Mesenchymal stem cell (in vitro differentiated cells and primary cell): ENCODE measurements at regions not wholly inside any gene's neighbourhood (a gene's known extent, or its start where the extent isn't known, plus 50 kb on each side); places are given as distances from the start of the nearest gene placed in this dataset.

Experiments
- DNase-seq: peaks from one replicate; pipeline ENCODE4 v3.0.0-alpha.2; 2013
- H2AFZ ChIP-seq: one replicate; pipeline ENCODE4 v1.6.1; 2013; ENCODE audit warnings: low read depth, mild to moderate bottlenecking, control low read depth, inconsistent platforms, low read length, moderate library complexity
- H2AK5ac ChIP-seq: 2 replicates; pipeline ENCODE4 v1.6.1; 2013; ENCODE audit warnings: low read length, moderate library complexity, mild to moderate bottlenecking, inconsistent platforms; ENCODE audit not compliant: severe bottlenecking
- H2BK120ac ChIP-seq: one replicate; pipeline ENCODE4 v1.6.1; 2013; ENCODE audit warnings: low read depth, mild to moderate bottlenecking, inconsistent platforms, low read length, moderate library complexity
- H2BK12ac ChIP-seq, 2 experiments: one replicate each; pipeline ENCODE4 v1.6.1; 2013; ENCODE audit warnings: inconsistent platforms in 2 of 2, low read length in 2 of 2, mild to moderate bottlenecking in 2 of 2, moderate library complexity in 2 of 2, control low read depth in 1 of 2
- H2BK15ac ChIP-seq: one replicate; pipeline ENCODE4 v1.6.1; 2013; ENCODE audit warnings: mild to moderate bottlenecking, low read depth, inconsistent platforms; ENCODE audit not compliant: poor library complexity, severe bottlenecking
- H2BK5ac ChIP-seq: 2 replicates; pipeline ENCODE4 v1.6.1; 2013; ENCODE audit warnings: low read depth, mild to moderate bottlenecking, low read length, control low read depth, inconsistent platforms; ENCODE audit not compliant: poor library complexity, severe bottlenecking
- H3K14ac ChIP-seq, 2 experiments: one replicate each; pipeline ENCODE4 v1.6.1; 2013; ENCODE audit warnings: inconsistent platforms in 2 of 2, low read length in 2 of 2, control low read depth in 1 of 2, mild to moderate bottlenecking in 1 of 2, moderate library complexity in 1 of 2
- H3K18ac ChIP-seq, 2 experiments: one replicate each; pipeline ENCODE4 v1.6.1; 2013; ENCODE audit warnings: inconsistent platforms in 2 of 2, low read length in 2 of 2, control low read depth in 1 of 2, low read depth in 1 of 2, mild to moderate bottlenecking in 1 of 2
- H3K23ac ChIP-seq, 2 experiments: one replicate each; pipeline ENCODE4 v1.6.1; 2013; ENCODE audit warnings: inconsistent platforms in 2 of 2, low read length in 2 of 2, mild to moderate bottlenecking in 2 of 2, moderate library complexity in 2 of 2, control low read depth in 1 of 2
- H3K27ac ChIP-seq: 2 replicates; pipeline ENCODE4 v1.5.1; 2013; ENCODE audit warnings: mild to moderate bottlenecking, moderate library complexity, low read length, control low read depth, inconsistent platforms; ENCODE audit not compliant: poor library complexity, severe bottlenecking
- H3K27me3 ChIP-seq, 2 experiments: 2 replicates each; pipeline versions ENCODE4 v1.6.1 to v1.7.0; 2013; ENCODE audit warnings: low read length in 2 of 2, mild to moderate bottlenecking in 2 of 2, moderate library complexity in 2 of 2, control low read depth in 1 of 2, inconsistent platforms in 1 of 2; ENCODE audit not compliant: control insufficient read depth in 1 of 2, insufficient read depth in 1 of 2
- H3K36me3 ChIP-seq, 2 experiments: 2 replicates each; pipeline versions ENCODE4 v1.6.1 to v1.7.0; 2013; ENCODE audit warnings: low read length in 2 of 2, control low read depth in 1 of 2, inconsistent platforms in 1 of 2, low read depth in 1 of 2, mild to moderate bottlenecking in 1 of 2; ENCODE audit not compliant: insufficient read depth in 2 of 2, control insufficient read depth in 1 of 2
- H3K4ac ChIP-seq, 2 experiments: one replicate each; pipeline ENCODE4 v1.6.1; 2013; ENCODE audit warnings: inconsistent platforms in 2 of 2, low read length in 2 of 2, mild to moderate bottlenecking in 2 of 2, moderate library complexity in 2 of 2, control low read depth in 1 of 2, low read depth in 1 of 2
- H3K4me1 ChIP-seq: 2 replicates; pipeline ENCODE4 v1.6.1; 2013; ENCODE audit warnings: low read depth, low read length, control low read depth; ENCODE audit not compliant: control insufficient read depth, insufficient read depth
- H3K4me2 ChIP-seq: 2 replicates; pipeline ENCODE4 v1.6.1; 2013; ENCODE audit warnings: low read length, mild to moderate bottlenecking, inconsistent platforms; ENCODE audit not compliant: poor library complexity, severe bottlenecking
- H3K4me3 ChIP-seq, 2 experiments: 2 replicates each; pipeline versions ENCODE4 v1.5.1 to v1.7.0; 2013; ENCODE audit warnings: low read length in 2 of 2, mild to moderate bottlenecking in 2 of 2, control low read depth in 1 of 2, low read depth in 1 of 2; ENCODE audit not compliant: insufficient read depth in 1 of 2
- H3K79me1 ChIP-seq: replicated peaks from 2 replicates; pipeline ENCODE4 v1.6.1; 2013; ENCODE audit warnings: mild to moderate bottlenecking, control low read depth, low read length, inconsistent platforms; ENCODE audit not compliant: poor library complexity, severe bottlenecking
- H3K9ac ChIP-seq: 2 replicates; pipeline ENCODE4 v1.7.0; 2013; ENCODE audit warnings: mild to moderate bottlenecking, low read length, moderate library complexity
- H3K9me3 ChIP-seq: 2 replicates; pipeline ENCODE4 v1.7.0; 2013; ENCODE audit warnings: mild to moderate bottlenecking, low read length; ENCODE audit not compliant: control insufficient read depth
- H4K8ac ChIP-seq: one replicate; pipeline ENCODE4 v1.6.1; 2013; ENCODE audit warnings: inconsistent platforms, mild to moderate bottlenecking, low read length, moderate library complexity
- H4K91ac ChIP-seq: one replicate; pipeline ENCODE4 v1.6.1; 2013; ENCODE audit warnings: mild to moderate bottlenecking, low read length, inconsistent platforms
- WGBS: methylation state at CpG from one replicate; pipeline ENCODE4 v1.1.7; 2013; ENCODE audit warnings: mixed read lengths; 5-methylcytosine and 5-hydroxymethylcytosine counted together

DNA sequence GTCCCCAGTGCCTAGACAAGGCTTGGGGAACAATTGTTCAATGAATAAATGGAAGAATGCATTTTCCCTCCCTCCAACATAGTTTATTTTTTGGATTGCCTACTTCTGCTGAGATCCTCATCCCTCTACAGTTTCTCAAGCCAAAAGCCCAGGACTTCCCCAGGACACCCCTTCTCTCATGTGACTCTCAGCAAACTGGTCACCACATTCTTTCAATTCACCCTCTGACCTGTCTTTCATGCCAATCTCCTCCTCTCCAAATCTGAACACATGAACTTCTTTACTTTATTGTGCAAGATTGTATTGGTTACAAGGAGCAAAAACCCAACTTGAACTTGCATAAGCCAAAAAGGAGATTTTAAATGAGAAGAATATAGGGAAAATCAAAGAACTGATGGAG, 103.2 kb upstream of the JUN start:
- no peak overlapping the region for H2BK120ac ChIP-seq
- peak overlapping the region; percentile 69 for H3K9ac ChIP-seq
- no peak overlapping the region for H3K4ac ChIP-seq
- peaks cover 6% of the 10 kb centered on the region for H3K4me1 ChIP-seq
- H3K36me3 ChIP-seq: no peaks in the 10 kb centered on the region
- H3K9me3 ChIP-seq: no peaks in the 10 kb centered on the region
- H3K14ac ChIP-seq: no peak overlapping the region
- H3K4me3 ChIP-seq: no peak overlapping the region
- H3K27me3 ChIP-seq: no peaks in the 10 kb centered on the region
- H2AFZ ChIP-seq: no peak overlapping the region
- no peaks in the 10 kb centered on the region for H3K79me1 ChIP-seq
- no peak overlapping the region for H3K23ac ChIP-seq
- H2AK5ac ChIP-seq: no peak overlapping the region
- H2BK5ac ChIP-seq: no peak overlapping the region
- no peak overlapping the region for H2BK12ac ChIP-seq
- H3K4me2 ChIP-seq: no peak overlapping the region
- no peak for DNase-seq
- no peak overlapping the region for H3K27ac ChIP-seq
- H3K18ac ChIP-seq: no peak overlapping the region
- H4K91ac ChIP-seq: no peak overlapping the region
- no peak overlapping the region for H2BK15ac ChIP-seq
- no peak overlapping the region for H4K8ac ChIP-seq

DNA sequence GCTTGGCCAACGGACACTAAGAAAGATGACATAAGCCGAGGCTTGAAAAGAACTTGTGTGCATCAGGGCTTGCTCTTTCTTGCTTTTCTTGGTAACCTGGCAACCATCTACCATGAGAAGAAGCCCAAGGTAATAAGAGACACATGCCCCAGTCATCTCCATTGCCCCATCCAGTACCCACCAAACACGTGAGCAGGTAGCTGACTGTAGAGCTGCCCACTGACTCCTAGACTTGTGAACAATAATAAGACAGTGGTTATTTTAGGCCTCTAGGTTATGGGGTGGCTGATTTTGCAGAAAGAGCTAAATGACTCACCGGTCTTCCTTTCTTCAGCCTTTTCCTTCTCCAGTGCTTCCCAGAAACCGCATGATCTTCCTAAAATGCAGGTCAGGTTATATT, 105.0 kb upstream of the JUN start:
- Histone ChIP-seq H4K91ac (peak overlapping the region; percentile 40), H3K79me1 (no peaks in the 10 kb centered on the region), H3K27ac (no peak overlapping the region), H2BK5ac (no peak overlapping the region), H2AFZ (no peak overlapping the region), H3K36me3 (no peaks in the 10 kb centered on the region), H3K9ac (no peak overlapping the region), H2BK12ac (peak overlapping the region in 1 of 2 experiments; percentile 34), H3K9me3 (no peaks in the 10 kb centered on the region), H2BK15ac (no peak overlapping the region), H4K8ac (no peak overlapping the region), H3K18ac (no peak overlapping the region), H3K4me3 (no peak overlapping the region), H3K4ac (peak overlapping the region in 1 of 2 experiments; percentile 40), H2AK5ac (no peak overlapping the region), H3K14ac (no peak overlapping the region), H3K4me2 (no peak overlapping the region), H3K4me1 (peaks cover 2% of the 10 kb centered on the region), H3K23ac (no peak overlapping the region), H3K27me3 (no peaks in the 10 kb centered on the region), H2BK120ac (no peak overlapping the region)
- no peak for DNase-seq
- WGBS: 97% methylated on average over 4 of the region's 5 CpGs

DNA sequence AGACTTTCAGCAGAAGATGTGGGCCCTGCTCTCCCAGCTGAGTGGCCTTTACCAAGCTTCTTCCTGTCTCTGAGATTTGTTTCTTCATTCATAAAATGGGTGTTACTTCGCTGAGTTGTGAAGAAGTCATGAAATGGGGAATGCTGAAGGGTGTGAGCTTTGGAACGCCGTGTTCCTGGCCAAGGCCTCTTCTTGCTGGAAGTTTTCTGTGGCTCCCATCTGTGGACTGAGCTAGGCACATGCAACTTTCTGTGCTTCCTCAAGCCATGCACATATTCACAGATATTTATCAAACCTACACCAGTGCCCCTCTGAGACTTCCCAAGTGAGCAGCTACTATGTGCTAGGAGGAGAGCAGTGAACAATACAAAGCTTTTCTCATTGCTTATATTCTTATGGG, 106.3 kb upstream of the JUN start:
- Histone ChIP-seq H2AFZ (no peak overlapping the region), H3K4ac (no peak overlapping the region), H3K27me3 (no peaks in the 10 kb centered on the region), H3K14ac (no peak overlapping the region), H2BK12ac (peak overlapping the region in 1 of 2 experiments; percentile 15), H2AK5ac (no peak overlapping the region), H3K9me3 (no peaks in the 10 kb centered on the region), H4K8ac (no peak overlapping the region), H3K36me3 (no peaks in the 10 kb centered on the region), H2BK120ac (no peak overlapping the region), H3K4me3 (no peak overlapping the region), H4K91ac (no peak overlapping the region), H3K27ac (no peak overlapping the region), H2BK15ac (peak overlapping the region; percentile 30), H3K79me1 (no peaks in the 10 kb centered on the region), H3K4me2 (no peak overlapping the region), H2BK5ac (no peak overlapping the region), H3K23ac (no peak overlapping the region), H3K9ac (no peak overlapping the region), H3K18ac (no peak overlapping the region), H3K4me1 (peaks cover 3% of the 10 kb centered on the region)
- 96% methylated on average over 3 of the region's 3 CpGs for WGBS
- DNase-seq: no peak

DNA sequence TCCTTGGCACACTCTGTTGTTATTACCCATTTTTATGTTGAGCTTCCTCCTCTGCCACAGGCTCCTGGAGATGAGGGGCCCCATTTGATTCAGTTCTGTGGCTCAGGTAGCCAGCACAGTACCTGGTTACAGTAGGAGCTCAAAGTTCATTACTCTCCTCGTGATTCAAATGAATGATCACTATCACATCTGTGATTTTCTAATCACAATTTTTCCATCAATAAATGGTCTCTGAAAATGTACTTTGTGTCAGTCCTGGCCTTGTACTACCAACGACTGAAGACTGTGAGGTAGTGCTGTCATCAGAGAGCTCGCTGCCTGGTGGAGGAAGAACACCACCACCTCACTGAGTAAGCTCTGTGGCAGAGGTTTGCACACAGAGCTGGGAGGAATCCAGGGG, 106.8 kb upstream of the JUN start:
- Histone ChIP-seq H3K14ac (no peak overlapping the region), H2AFZ (no peak overlapping the region), H3K4me2 (no peak overlapping the region), H3K9me3 (no peaks in the 10 kb centered on the region), H2AK5ac (no peak overlapping the region), H3K27ac (no peak overlapping the region), H4K91ac (peak overlapping the region; percentile 59), H2BK120ac (no peak overlapping the region), H3K4ac (no peak overlapping the region), H3K4me1 (peaks cover 4% of the 10 kb centered on the region), H3K9ac (no peak overlapping the region), H3K27me3 (no peaks in the 10 kb centered on the region), H2BK12ac (no peak overlapping the region), H3K79me1 (no peaks in the 10 kb centered on the region), H2BK15ac (no peak overlapping the region), H3K23ac (no peak overlapping the region), H4K8ac (no peak overlapping the region), H3K4me3 (no peak overlapping the region), H2BK5ac (no peak overlapping the region), H3K36me3 (no peaks in the 10 kb centered on the region), H3K18ac (no peak overlapping the region)
- DNase-seq: no peak
- WGBS: 97% methylated on average over 3 of the region's 3 CpGs
